ENCODE measurements at regions not wholly inside any gene's neighbourhood (a gene's known extent, or its start where the extent isn't known, plus 50 kb on each side); places are given as distances from the start of the nearest gene placed in this dataset.

GRCh38 chr11:112367895-112368294 is 107.2 kb upstream of the PLET1 start:
- in situ Hi-C loops (cut with MboI; ENCODE audit: low sequenced_read_pairs) (loop anchor here (10.0 kb wide), 1 partner anchor 143 kb away; the partner anchor contains the start of gene PTS), intact Hi-C loops (cut with micrococcal nuclease) (loop anchor here (5.0 kb wide), 1 partner anchor 146 kb away; no protein-coding TSS in a partner anchor), dilution Hi-C loops (cut with HindIII; ENCODE audit: low sequenced_read_pairs, unreplicated experiment) (no loop called here)
- Histone ChIP-seq H3K4me2 (ENCODE audit: low read depth, low read length) (no peak overlapping the region), H2BK5ac (ENCODE audit: low read depth, low read length, poor library complexity, severe bottlenecking) (no peak overlapping the region), H3K36me3 (ENCODE audit: control insufficient read depth, insufficient read depth, low read length) (no peaks in the 10 kb centered on the region), H3K4ac (ENCODE audit: low read depth, low read length) (peak overlapping the region; percentile 93), H3K18ac (ENCODE audit: low read depth, low read length) (peak overlapping the region; percentile 41; the same call in 1 of the 2 replicates), H3K27ac (ENCODE audit: insufficient read depth, low read length) (no peak overlapping the region), H3K9me1 (ENCODE audit: insufficient read depth, low read length) (peaks cover 28% of the 10 kb centered on the region), H4K8ac (ENCODE audit: low read depth in 2 of 2, low read length in 2 of 2) (no peak overlapping the region; a peak in 1 of 4 replicates), H3K23ac (ENCODE audit: low read depth, low read length) (no peak overlapping the region; the same call in 1 of the 2 replicates), H3K9ac (ENCODE audit: low read depth, low read length) (no peak overlapping the region), H4K20me1 (ENCODE audit: insufficient read depth, low read length) (no peaks in the 10 kb centered on the region), H3K9me3 (ENCODE audit: control insufficient read depth, insufficient read depth, low read length) (no peaks in the 10 kb centered on the region), H4K91ac (ENCODE audit: insufficient read depth, low read depth, low read length) (0 out of 2 replicates have a peak overlapping the region, but pooled peaks have one; percentile 7), H3K27me3 (ENCODE audit: control insufficient read depth, insufficient read depth, low read length) (no peaks in the 10 kb centered on the region), H3K79me1 (ENCODE audit: low read depth in 1 of 2, low read length in 2 of 2) (no peaks in the 10 kb centered on the region), H3K4me3 (ENCODE audit: insufficient read depth, low read depth, low read length) (no peak overlapping the region), H2AK9ac (replicated peaks; ENCODE audit: low read depth, low read length, poor library complexity) (no peak overlapping the region), H2BK20ac (ENCODE audit: low read depth, low read length) (peak overlapping the region; percentile 27; the same call in 1 of the 2 replicates), H4K5ac (ENCODE audit: low read depth, low read length) (peak overlapping the region; percentile 22; the same call in 1 of the 2 replicates), H3K56ac (ENCODE audit: extremely low read depth, insufficient read depth, low read length) (no peak overlapping the region), H2AFZ (replicated peaks; ENCODE audit: low read length, poor library complexity) (no peak overlapping the region), H2BK15ac (ENCODE audit: low read depth, low read length) (0 out of 3 replicates have a peak overlapping the region, but pooled peaks have one; percentile 24), H2AK5ac (ENCODE audit: low read depth, low read length) (no peak overlapping the region), H3K14ac (replicated peaks; ENCODE audit: low read depth, low read length) (no peak overlapping the region; the same call in 1 of the 2 replicates), H3K4me1 (ENCODE audit: control insufficient read depth, insufficient read depth, low read length) (peaks cover 31% of the 10 kb centered on the region), H2BK120ac (ENCODE audit: low read depth, low read length) (peak overlapping the region; percentile 96)
- WGBS, 2 experiments (ENCODE audit: extremely low coverage in 2 of 2, insufficient read length in 1 of 2), result no CpG with 5 or more reads among the region's 5 CpGs
- no TSS peak for BruUV-seq (replicated peaks)
- no peak for TF ChIP-seq MAZ (IDR thresholded peaks at IDR 0.05; ENCODE audit: borderline replicate concordance, low read depth, low read length)
- TF ChIP-seq MXI1 (IDR thresholded peaks at IDR 0.05; ENCODE audit: borderline replicate concordance, low read depth, low read length), result no peak
- TF ChIP-seq POLR2A (IDR thresholded peaks at IDR 0.05; ENCODE audit: low read depth, low read length), result no peak
- no peak for TF ChIP-seq RAD21 (IDR thresholded peaks at IDR 0.05; ENCODE audit: low read length)
- TF ChIP-seq NFE2L2 (IDR thresholded peaks at IDR 0.05; ENCODE audit: low read depth, low read length), result no peak
- TF ChIP-seq FOS (IDR thresholded peaks at IDR 0.05; ENCODE audit: low read depth, low read length), result no peak
- no peak for TF ChIP-seq RFX5 (IDR thresholded peaks at IDR 0.05; ENCODE audit: low read depth, low read length)
- no peak for TF ChIP-seq BHLHE40 (IDR thresholded peaks at IDR 0.05; ENCODE audit: low read depth, low read length)
- TF ChIP-seq CEBPB (IDR thresholded peaks at IDR 0.05; ENCODE audit: low read depth, low read length), result no peak
- TF ChIP-seq USF2 (IDR thresholded peaks at IDR 0.05; ENCODE audit: low read depth, low read length), result no peak
- TF ChIP-seq CHD1 (IDR thresholded peaks at IDR 0.05; ENCODE audit: low read depth, low read length), result no peak
- TF ChIP-seq SMC3 (IDR thresholded peaks at IDR 0.05; ENCODE audit: low read depth, low read length), result no peak
- TF ChIP-seq ELK1 (IDR thresholded peaks at IDR 0.05; ENCODE audit: borderline replicate concordance, low read depth, low read length), result no peak
- TF ChIP-seq CTCF (conservative IDR thresholded peaks at IDR 0.05; ENCODE audit: low read depth, low read length), result no peak
- TF ChIP-seq RCOR1 (IDR thresholded peaks at IDR 0.05; ENCODE audit: insufficient replicate concordance, low read length), result no peak
- TF ChIP-seq MAFK (IDR thresholded peaks at IDR 0.05; ENCODE audit: low read depth, low read length), result no peak
- POLR2A ChIA-PET (ENCODE audit: unreplicated experiment), result no interaction called here
- CTCF ChIA-PET, result no interaction called here
- ATAC-seq (ENCODE audit: low read depth) (no peak), DNase-seq (no peak)
